Keratinocyte (primary cell): ENCODE measurements at regions not wholly inside any gene's neighbourhood (a gene's known extent, or its start where the extent isn't known, plus 50 kb on each side); places are given as distances from the start of the nearest gene placed in this dataset.
A peak's percentile ranks its signal among the peaks of the same experiment; 100 is the strongest.
"Not testable (repeated sequence)": the region's sequence is repeated elsewhere in the genome, so short reads cannot be mapped to it uniquely, and the experiment has no call there.

Experiments used
- DNase-seq: peaks from one replicate; pipeline ENCODE4 v3.0.0-alpha.2; 2011; ENCODE audit warnings: low read depth, missing footprints, low spot score
- FAIRE-seq: peaks from 2 replicates; lab custom pipeline; 2011; peaks lifted over from hg19 to GRCh38; lab: Jason Lieb, UNC
- H2AFZ ChIP-seq: 2 replicates; pipeline ENCODE4 v1.6.0; 2012; ENCODE audit warnings: low read length, control low read depth, inconsistent platforms; ENCODE audit not compliant: control insufficient read depth
- H3K27ac ChIP-seq: 2 replicates; pipeline ENCODE4 v1.5.1; 2011; ENCODE audit warnings: low read length; ENCODE audit not compliant: control insufficient read depth, insufficient read depth
- H3K27me3 ChIP-seq: 3 replicates; pipeline ENCODE4 v1.6.0; 2011; ENCODE audit warnings: low read length; ENCODE audit not compliant: control insufficient read depth, insufficient read depth; ENCODE audit errors: extremely low read depth
- H3K36me3 ChIP-seq, 2 experiments: 2 replicates in 1 of 2; 3 replicates in 1 of 2; pipeline ENCODE4 v1.5.1; 2011; ENCODE audit warnings: low read length in 2 of 2, mild to moderate bottlenecking in 1 of 2; ENCODE audit not compliant: control insufficient read depth in 2 of 2, insufficient read depth in 2 of 2; ENCODE audit errors: extremely low read depth in 1 of 2
- H3K4me1 ChIP-seq: 3 replicates; pipeline ENCODE4 v1.5.1; 2011; ENCODE audit warnings: low read length; ENCODE audit not compliant: control insufficient read depth, insufficient read depth; ENCODE audit errors: extremely low read depth
- H3K4me2 ChIP-seq: 3 replicates; pipeline ENCODE4 v1.6.0; 2011; ENCODE audit warnings: low read depth, low read length; ENCODE audit not compliant: control insufficient read depth, insufficient read depth; ENCODE audit errors: extremely low read depth
- H3K4me3 ChIP-seq, 3 experiments: fragments of 200-600 bp in 1 of 3; sonication (generic) in 1 of 3; 2 replicates in 2 of 3; 3 replicates in 1 of 3; pipeline ENCODE4 v1.5.1; 2011 to 2016; ENCODE audit warnings: low read length in 3 of 3, mild to moderate bottlenecking in 3 of 3, control low read depth in 2 of 3, inconsistent platforms in 1 of 3, low read depth in 1 of 3, mixed read lengths in 1 of 3, mixed run types in 1 of 3, moderate library complexity in 1 of 3; ENCODE audit not compliant: control insufficient read depth in 2 of 3, insufficient read depth in 2 of 3; ENCODE audit errors: extremely low read depth in 1 of 3
- H3K79me2 ChIP-seq: 2 replicates; pipeline ENCODE4 v1.6.0; 2012; ENCODE audit warnings: low read length; ENCODE audit not compliant: control insufficient read depth, insufficient read depth
- H3K9ac ChIP-seq: 3 replicates; pipeline ENCODE4 v1.6.0; 2011; ENCODE audit warnings: low read length; ENCODE audit not compliant: control insufficient read depth, insufficient read depth; ENCODE audit errors: extremely low read depth
- H3K9me1 ChIP-seq: 3 replicates; pipeline ENCODE4 v1.6.0; 2011; ENCODE audit warnings: low read length; ENCODE audit not compliant: control insufficient read depth, insufficient read depth; ENCODE audit errors: extremely low read depth
- H3K9me3 ChIP-seq: 2 replicates; pipeline ENCODE4 v1.5.1; 2012; ENCODE audit warnings: low read depth, low read length; ENCODE audit not compliant: control insufficient read depth
- H4K20me1 ChIP-seq: 3 replicates; pipeline ENCODE4 v1.6.0; 2011; ENCODE audit warnings: low read length; ENCODE audit not compliant: control insufficient read depth, insufficient read depth; ENCODE audit errors: extremely low read depth
- CTCF ChIP-seq, 3 experiments: IDR thresholded peaks in 1 of 3; conservative IDR thresholded peaks in 1 of 3; optimal IDR thresholded peaks in 1 of 3; 2 replicates in 2 of 3; 3 replicates in 1 of 3; pipeline versions ENCODE3 to v1.5.1; 2011; ENCODE audit warnings: low read length in 3 of 3, mild to moderate bottlenecking in 3 of 3, moderate library complexity in 2 of 3, control low read depth in 1 of 3, inconsistent platforms in 1 of 3; ENCODE audit not compliant: insufficient read depth in 2 of 3; ENCODE audit errors: extremely low read depth in 1 of 3
- EZH2 ChIP-seq: IDR thresholded peaks from one replicate; pipeline ENCODE4 v1.6.1; 2012; ENCODE audit warnings: inconsistent platforms, mild to moderate bottlenecking, low read length, moderate library complexity
- dilution Hi-C: fragments of 300-500 bp; cut with MboI; formaldehyde crosslinking; loops from one replicate; pipeline ENCODE4 v1.7.0; 2020; ENCODE audit warnings: low sequenced_read_pairs; ENCODE audit not compliant: extremely low pct_ligation_motif_present

DNA sequence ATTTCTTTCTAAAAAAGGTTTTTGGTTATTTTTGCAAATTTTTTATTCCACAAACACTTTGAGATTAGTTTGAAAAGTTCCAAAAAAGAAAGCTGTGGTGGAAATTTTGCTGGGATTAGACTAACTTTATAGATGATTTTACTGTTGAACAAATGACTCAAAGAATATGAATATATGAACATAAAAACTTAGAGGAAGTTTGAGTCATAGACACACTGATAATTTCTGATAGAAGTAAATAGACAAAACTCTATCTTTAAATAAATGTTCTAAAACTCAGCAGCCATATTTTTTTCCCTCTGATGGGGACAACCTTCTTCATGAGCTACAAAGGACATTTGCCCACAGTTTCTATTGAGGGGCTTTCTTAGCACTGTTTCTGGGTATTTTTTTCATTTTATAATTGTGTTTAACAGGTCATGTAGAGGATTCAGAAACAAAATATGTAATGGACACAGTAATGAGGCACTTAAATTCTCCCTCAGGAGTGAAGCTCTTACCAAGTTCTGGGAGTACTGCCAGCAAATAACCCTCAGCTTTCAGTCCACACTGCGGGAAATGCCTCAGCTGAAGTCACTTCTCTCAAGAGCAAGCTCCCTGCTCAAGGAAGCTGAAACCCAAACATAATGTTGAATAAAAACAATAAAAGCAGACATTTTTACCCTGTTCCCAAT lies 157.6 kb downstream of the NFKBIZ start:
- no peaks in the 10 kb centered on the region for H3K27me3 ChIP-seq
- dilution Hi-C loops = no loop called here
- H2AFZ ChIP-seq = peak overlapping the region; percentile 75
- H3K9ac ChIP-seq = peak overlapping the region; percentile 55
- H3K4me1 ChIP-seq = peaks cover 16% of the 10 kb centered on the region
- no peaks in the 10 kb centered on the region for H3K9me1 ChIP-seq
- H3K9me3 ChIP-seq = no peaks in the 10 kb centered on the region
- no peaks in the 10 kb centered on the region for H3K79me2 ChIP-seq
- no peaks in the 10 kb centered on the region for H3K36me3 ChIP-seq
- peak; percentile 49 for DNase-seq
- peak overlapping the region; percentile 75 for H3K27ac ChIP-seq
- FAIRE-seq = peak; percentile 81
- no peaks in the 10 kb centered on the region for H4K20me1 ChIP-seq
- H3K4me3 ChIP-seq = no peak overlapping the region
- peak overlapping the region; percentile 9 for H3K4me2 ChIP-seq
- TF ChIP-seq CTCF (optimal IDR thresholded peaks at IDR 0.05 in 1 of 3, IDR thresholded peaks at IDR 0.05 in 1 of 3, conservative IDR thresholded peaks at IDR 0.05 in 1 of 3; ENCODE audit: extremely low read depth in 1 of 3, insufficient read depth in 2 of 3, low read length in 3 of 3) (no peak), EZH2 (no peak)

DNA sequence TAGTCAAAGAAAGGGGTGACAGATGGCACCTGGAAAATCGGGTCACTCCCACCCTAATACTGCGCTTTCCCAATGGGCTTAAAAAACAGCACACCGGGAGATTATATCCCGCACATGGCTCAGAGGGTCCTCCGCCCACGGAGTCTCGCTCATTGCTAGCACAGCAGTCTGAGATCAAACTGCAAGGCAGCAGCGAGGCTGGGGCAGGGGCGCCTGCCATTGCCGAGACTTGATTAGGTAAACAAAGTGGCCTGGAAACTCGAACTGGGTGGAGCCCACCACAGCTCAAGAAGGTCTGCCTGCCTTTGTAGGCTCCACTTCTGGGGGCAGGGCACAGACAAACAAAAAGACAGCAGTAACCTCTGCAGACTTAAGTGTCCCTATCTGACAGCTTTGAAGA lies 159.1 kb downstream of the NFKBIZ start:
- DNase-seq, H3K9me3 ChIP-seq, H3K27me3 ChIP-seq, FAIRE-seq, H3K79me2 ChIP-seq, H4K20me1 ChIP-seq, H3K4me2 ChIP-seq, H3K9ac ChIP-seq, dilution Hi-C loops, H3K27ac ChIP-seq, H3K36me3 ChIP-seq, H3K9me1 ChIP-seq, H2AFZ ChIP-seq, H3K4me3 ChIP-seq: not testable (repeated sequence)
- H3K4me1 ChIP-seq = peaks cover 16% of the 10 kb centered on the region

DNA sequence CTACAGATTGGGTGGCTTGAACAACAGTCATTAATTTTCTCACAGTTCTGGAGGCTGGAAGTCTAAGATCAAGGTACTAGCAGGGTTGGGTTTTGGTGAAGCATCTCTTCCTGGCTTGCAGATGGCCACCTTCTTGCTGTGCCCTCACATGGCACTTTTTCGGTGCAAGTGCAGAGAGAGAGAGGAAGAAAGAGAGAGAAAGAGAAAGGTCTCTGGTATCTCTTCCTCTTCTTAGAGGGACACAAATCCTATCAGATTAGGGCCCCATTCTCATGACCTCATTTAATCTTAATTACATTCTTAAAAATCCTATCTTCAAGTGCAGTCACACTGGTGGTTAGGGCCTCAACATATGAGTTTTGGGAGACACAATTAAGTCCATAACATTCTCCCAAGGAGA lies 167.1 kb downstream of the NFKBIZ start:
- H3K9ac ChIP-seq = no peak overlapping the region
- no peaks in the 10 kb centered on the region for H3K27me3 ChIP-seq
- DNase-seq = no peak
- H3K27ac ChIP-seq = no peak overlapping the region
- H3K79me2 ChIP-seq = no peaks in the 10 kb centered on the region
- no peaks in the 10 kb centered on the region for H3K4me1 ChIP-seq
- no peak overlapping the region for H3K4me3 ChIP-seq
- dilution Hi-C loops = no loop called here
- no peak overlapping the region for H2AFZ ChIP-seq
- H3K9me3 ChIP-seq = no peaks in the 10 kb centered on the region
- no peak for FAIRE-seq
- no peaks in the 10 kb centered on the region for H3K9me1 ChIP-seq
- H3K36me3 ChIP-seq = no peaks in the 10 kb centered on the region
- TF ChIP-seq EZH2 = no peak
- TF ChIP-seq CTCF (optimal IDR thresholded peaks at IDR 0.05 in 1 of 3, IDR thresholded peaks at IDR 0.05 in 1 of 3, conservative IDR thresholded peaks at IDR 0.05 in 1 of 3; ENCODE audit: extremely low read depth in 1 of 3, insufficient read depth in 2 of 3, low read length in 3 of 3) = no peak
- no peaks in the 10 kb centered on the region for H4K20me1 ChIP-seq
- H3K4me2 ChIP-seq = no peak overlapping the region
